HG02852 (cell line): ENCODE measurements at regions not wholly inside any gene's neighbourhood (a gene's known extent, or its start where the extent isn't known, plus 50 kb on each side); places are given as distances from the start of the nearest gene placed in this dataset.
"Not testable (repeated sequence)": the region's sequence is repeated elsewhere in the genome, so short reads cannot be mapped to it uniquely, and the experiment has no call there.

Source experiments
- ATAC-seq: cut with Tn5 transposase; IDR thresholded peaks from one replicate; pipeline ENCODE4 v1.9.1; 2021; ENCODE audit warnings: mild to moderate bottlenecking, moderate library complexity; ENCODE audit not compliant: unreplicated experiment

- no peak for ATAC-seq
These were observed 82.8 kb upstream of the C7orf33 start for GRCh38 chr7:148507787-148508186.

DNA sequence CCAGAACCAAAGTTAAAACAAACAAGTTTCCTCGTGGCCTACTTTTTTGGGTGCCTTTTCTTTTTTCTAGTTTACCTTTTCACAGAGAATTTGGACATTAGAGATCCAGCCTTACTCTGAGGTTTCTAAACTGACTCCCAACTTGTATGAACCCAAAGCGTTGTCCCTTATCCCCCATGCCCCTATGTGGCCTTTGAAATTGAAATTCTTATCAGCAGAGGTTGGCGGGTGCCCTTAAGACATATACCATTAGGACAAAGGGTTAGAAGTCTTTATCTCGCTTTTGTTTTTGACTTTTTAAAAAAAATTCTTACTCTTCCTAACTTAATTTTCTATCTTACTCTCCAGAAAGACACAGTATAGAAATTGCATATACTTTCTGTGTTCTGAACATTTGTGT is 76.3 kb upstream of the C7orf33 start:
- no peak for ATAC-seq

DNA sequence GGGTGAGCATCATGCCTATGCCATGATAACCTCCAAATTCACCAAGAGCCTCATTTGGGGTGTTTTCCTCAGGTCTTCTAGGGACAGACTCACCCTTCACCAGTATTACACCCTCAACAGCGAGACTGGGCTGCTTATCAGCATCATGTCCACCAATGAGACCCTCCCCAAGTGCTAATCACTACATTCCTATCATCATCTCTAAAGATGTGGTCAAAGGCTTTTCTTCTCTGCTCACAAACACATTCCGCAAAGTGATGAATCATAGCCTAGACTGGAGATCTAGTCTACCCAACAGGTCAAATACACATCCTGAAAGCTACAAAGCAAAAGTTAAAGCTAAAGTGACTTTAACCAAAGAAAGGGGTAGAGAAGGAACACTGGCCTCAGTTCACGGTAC is 75.3 kb upstream of the C7orf33 start:
- no peak for ATAC-seq

- ATAC-seq = no peak
These were observed 74.6 kb upstream of the C7orf33 start for GRCh38 chr7:148515728-148516695.

- not testable (repeated sequence) for ATAC-seq
These were observed 71.2 kb upstream of the C7orf33 start for GRCh38 chr7:148519386-148519785.

DNA sequence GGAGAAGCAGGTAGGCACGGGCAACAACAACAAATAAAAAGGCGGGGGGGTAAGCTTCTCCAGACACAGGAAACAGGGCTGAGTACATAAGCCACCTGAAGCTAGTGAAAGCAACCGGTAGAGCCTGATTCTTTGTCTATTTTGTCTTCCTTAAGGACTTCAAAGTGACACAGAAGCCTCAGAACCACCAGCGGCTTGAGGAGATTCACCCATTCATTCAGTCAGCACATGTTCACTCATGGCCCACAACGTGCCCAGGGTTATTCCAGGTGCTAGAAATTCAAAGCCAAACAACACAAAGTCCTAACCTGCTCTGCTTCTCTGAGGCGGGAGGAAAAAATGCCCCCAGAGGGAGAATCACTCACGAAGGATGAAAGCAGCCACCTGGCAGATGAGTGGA is 69.3 kb upstream of the C7orf33 start:
- no peak for ATAC-seq

DNA sequence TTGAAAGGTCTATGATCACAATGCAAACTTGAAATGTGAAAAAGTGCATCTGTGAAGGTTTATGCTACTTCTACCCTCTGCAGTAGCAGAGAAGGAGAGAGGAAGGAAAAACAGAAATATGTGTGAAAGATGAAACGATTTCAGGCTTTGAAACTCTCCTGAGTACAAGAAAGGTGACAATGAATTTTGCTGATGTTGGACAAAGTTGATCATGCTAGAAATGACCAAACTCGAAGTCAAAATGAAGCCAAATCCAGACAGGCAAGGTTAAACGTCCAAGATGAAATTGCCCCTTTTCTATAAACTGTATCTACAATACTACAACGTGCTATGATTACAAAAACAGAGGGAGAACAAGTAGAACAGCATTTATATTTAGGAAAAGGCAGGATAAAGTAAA is 67.0 kb upstream of the C7orf33 start:
- ATAC-seq = no peak

- no peak for ATAC-seq
These were observed 65.9 kb upstream of the C7orf33 start for GRCh38 chr7:148524479-148525224.

DNA sequence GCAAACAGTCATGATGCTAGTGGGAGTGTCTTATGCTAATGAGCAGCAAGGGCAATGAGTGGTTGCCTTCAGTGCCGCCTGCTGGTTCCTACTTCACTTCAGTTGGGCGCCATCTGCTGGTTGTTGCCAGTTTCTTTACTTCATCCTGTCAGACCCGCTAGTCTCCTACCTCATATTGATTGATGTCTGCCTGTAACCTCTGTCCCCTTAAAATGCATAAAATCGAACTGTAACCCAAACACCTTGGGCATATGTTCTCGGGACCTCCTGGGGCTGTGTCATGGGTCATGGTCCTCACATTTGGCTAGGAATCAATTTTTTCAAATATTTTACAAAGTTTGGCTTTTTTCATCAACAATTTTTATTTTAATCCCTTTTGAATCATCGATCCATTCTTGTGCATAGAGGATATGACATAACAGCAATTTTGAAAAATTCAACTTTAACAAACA is 62.8 kb upstream of the C7orf33 start:
- peak; percentile 97 for ATAC-seq

- peak; percentile 59 for ATAC-seq
These were observed 55.3 kb upstream of the C7orf33 start for GRCh38 chr7:148535217-148535616.

- peak; percentile 44 for ATAC-seq
These were observed 53.1 kb upstream of the C7orf33 start for GRCh38 chr7:148537435-148537834.

GRCh38 chr7:148540041-148540738 is 50.4 kb upstream of the C7orf33 start:
- no peak for ATAC-seq
